SK-N-MC (cell line): ENCODE measurements at regions not wholly inside any gene's neighbourhood (a gene's known extent, or its start where the extent isn't known, plus 50 kb on each side); places are given as distances from the start of the nearest gene placed in this dataset.
"Not testable (repeated sequence)": the region's sequence is repeated elsewhere in the genome, so short reads cannot be mapped to it uniquely, and the experiment has no call there.

ENCODE experiments used
- DNase-seq: peaks from one replicate; pipeline ENCODE4 v3.0.0-alpha.2; 2011; ENCODE audit warnings: low read depth, low spot score
- H3K27ac ChIP-seq: fragments of 200-600 bp; sonication (generic); 2 replicates; pipeline ENCODE4 v1.5.1; 2016; ENCODE audit warnings: mixed run types
- H3K36me3 ChIP-seq: fragments of 200-600 bp; sonication (generic); 2 replicates; pipeline ENCODE4 v1.6.1; 2017; ENCODE audit warnings: antibody characterized with exemption, low read length, mixed read lengths; ENCODE audit not compliant: insufficient read depth
- H3K4me3 ChIP-seq: fragments of 200-600 bp; sonication (generic); 2 replicates; pipeline ENCODE4 v1.5.1; 2016
- H3K9ac ChIP-seq: fragments of 200-600 bp; sonication (generic); 2 replicates; pipeline ENCODE4 v1.8.0; 2017; ENCODE audit warnings: mixed run types, mixed read lengths; ENCODE audit not compliant: insufficient read length
- H3K9me3 ChIP-seq: fragments of 200-600 bp; sonication (generic); 2 replicates; pipeline ENCODE4 v1.6.1; 2017; ENCODE audit warnings: low read depth, mild to moderate bottlenecking, antibody characterized with exemption, low read length, moderate library complexity, mixed read lengths
- EZH2 ChIP-seq: fragments of 200-600 bp; sonication (generic); IDR thresholded peaks from one replicate; pipeline ENCODE4 v1.6.1; 2017; ENCODE audit warnings: antibody characterized with exemption
- POLR2AphosphoS5 ChIP-seq: IDR thresholded peaks from 2 replicates; pipeline ENCODE4 v1.6.1; 2012; ENCODE audit warnings: mild to moderate bottlenecking, low read depth, low read length, borderline replicate concordance

DNA sequence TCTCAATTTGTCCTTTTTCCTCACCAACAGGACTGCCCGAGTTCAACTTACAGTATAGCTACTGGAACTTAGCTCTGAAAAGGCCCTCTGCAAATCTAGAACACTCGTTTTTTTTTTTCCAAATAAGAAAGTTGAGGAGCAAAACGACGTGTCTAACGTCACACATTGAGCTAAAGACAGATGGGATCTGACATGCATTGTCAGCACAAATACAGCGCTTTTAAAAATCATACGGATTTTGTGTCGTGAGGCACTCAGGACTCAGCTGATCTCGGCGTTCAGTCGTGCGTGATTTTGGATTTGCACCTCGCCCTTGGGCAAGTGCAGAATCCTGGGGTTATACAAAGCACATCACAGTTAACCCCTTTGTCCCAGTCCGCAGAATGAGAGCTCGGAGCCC, 94.7 kb upstream of the ZNF322 start:
- H3K9ac ChIP-seq, result no peak overlapping the region
- no peaks in the 10 kb centered on the region for H3K36me3 ChIP-seq
- H3K4me3 ChIP-seq, result peak overlapping the region; percentile 69
- no peak for DNase-seq
- no peak overlapping the region for H3K27ac ChIP-seq
- no peak for TF ChIP-seq EZH2
- no peaks in the 10 kb centered on the region for H3K9me3 ChIP-seq

DNA sequence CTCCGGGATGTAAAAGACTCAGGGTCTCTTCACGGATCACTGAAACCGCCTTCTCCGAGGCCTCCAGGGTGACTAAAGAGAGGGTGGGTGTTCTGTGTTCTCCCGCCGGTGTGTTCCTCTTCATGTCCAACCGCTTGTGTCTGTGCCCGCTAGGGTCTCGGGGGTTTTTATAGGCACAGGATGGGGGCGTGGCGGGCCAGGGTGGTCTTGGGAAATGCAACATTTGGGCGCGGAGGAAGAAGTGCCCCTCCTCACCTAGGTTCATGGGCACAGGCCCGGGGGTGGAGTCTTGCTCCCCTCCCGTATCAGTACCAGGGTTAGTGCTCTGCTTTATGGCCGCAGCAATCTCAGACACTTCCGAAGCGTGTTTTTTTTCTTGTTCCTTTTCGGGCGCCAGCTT, 95.3 kb upstream of the ZNF322 start:
- H3K9me3 ChIP-seq, H3K36me3 ChIP-seq, H3K27ac ChIP-seq, DNase-seq, H3K9ac ChIP-seq: not testable (repeated sequence)
- H3K4me3 ChIP-seq, result peak overlapping the region; percentile 69
- TF ChIP-seq POLR2AphosphoS5, result peak; percentile 70

DNA sequence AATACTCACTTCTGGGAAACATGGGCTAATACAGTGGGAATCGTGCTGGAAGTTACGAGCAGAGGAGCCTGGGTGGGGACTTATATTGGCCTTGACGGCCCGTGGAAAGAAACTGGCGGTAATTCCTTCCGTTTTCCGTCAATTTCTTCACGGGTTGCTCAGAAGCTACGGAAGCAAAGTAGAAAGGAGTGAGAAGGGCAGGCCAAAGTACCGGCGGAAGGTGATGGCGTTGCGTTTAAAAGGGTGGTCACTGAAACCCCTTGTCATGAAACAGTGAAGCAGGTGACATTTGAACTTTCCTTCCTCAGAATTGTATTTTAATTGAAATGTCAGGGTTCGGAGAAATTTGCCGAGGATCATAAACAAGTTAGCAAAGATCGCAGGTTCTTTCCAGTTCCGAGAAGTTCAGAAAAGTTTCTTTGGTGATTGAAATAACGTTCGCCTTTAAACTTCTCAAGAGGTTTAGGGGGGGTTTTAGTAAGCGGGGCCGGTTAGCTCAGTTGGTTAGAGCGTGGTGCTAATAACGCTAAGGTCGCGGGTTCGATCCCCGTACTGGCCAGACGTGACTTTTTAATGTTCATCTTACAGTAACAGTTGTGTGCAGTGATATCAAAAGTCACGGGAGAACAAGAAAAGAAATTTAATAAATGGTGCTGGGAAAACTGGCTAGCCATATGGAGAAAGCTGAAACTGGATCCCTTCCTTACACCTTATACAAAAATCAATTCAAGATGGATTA, 96.7 kb upstream of the ZNF322 start:
- H3K27ac ChIP-seq, DNase-seq, H3K36me3 ChIP-seq, H3K9me3 ChIP-seq: not testable (repeated sequence)
- peak overlapping the region; percentile 45 for H3K9ac ChIP-seq
- peak overlapping the region; percentile 77 for H3K4me3 ChIP-seq

DNA sequence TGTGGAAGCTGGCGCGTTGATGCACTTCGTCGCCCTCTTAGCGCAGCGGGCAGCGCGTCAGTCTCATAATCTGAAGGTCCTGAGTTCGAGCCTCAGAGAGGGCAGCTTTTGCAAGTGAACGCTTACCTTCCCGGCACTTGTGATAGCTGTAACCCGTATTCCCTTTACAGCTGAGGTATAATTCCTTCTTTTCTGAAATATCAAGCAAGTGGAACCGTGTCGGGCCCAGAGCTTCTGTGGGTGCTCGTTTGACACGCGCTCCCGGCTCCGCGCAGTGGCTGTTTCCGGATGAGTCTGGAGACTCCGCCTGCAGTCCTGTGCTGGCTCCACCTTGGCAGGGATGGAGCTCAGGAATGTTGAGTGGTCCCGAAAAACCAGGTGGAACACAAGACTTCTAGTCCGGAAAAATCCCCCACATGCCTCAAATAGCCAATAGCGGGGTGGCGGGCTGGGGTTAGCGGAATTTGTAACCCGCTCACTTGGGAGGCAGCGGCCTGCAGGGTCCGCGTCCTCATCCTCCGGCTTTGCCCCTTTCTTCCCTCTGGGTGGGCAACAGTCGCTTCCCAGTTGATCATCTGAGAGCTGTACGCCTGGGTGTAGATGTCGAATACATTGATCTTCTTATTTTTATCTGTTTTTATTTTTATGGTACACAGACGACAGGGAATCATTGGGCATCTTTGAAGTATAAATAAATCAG, 106.8 kb upstream of the ZNF322 start:
- H3K4me3 ChIP-seq, H3K9ac ChIP-seq, DNase-seq, H3K9me3 ChIP-seq, H3K27ac ChIP-seq, H3K36me3 ChIP-seq: not testable (repeated sequence)

DNA sequence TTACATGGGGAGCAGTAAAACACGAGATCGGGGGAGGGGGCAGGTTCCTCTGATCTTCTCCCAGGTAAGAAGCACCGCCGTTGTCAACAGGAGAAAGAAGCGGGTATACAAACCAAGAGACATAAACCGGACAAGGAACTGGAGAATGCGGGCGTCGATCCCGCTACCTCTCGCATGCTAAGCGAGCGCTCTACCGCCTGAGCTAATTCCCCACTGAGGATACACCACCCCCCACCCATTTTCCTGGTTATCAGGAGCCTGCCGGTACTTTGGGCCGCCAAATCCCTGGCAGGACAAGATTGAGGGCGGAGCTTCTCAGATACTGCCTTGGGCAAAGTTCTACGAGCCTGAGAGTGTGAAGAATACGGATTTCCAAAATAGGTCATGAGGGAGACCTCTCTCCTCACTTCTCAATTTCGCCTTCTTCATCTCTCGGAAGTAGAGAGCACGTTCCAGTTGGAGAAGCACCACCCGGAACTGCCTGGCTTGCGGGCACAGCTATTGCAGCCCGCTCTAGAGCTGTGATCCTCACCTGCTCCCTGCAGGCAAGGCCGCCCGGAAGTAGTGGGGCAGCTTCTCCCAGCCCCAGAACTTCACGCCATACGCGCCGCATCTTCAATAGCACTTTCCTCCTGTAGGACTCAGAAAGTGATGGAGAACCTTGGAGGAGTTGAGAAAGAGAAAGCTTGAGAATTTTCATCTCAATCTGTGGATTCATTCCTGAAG, 111.6 kb upstream of the ZNF322 start:
- not testable (repeated sequence) for H3K9ac ChIP-seq, H3K36me3 ChIP-seq, H3K27ac ChIP-seq, H3K4me3 ChIP-seq, H3K9me3 ChIP-seq, DNase-seq

DNA sequence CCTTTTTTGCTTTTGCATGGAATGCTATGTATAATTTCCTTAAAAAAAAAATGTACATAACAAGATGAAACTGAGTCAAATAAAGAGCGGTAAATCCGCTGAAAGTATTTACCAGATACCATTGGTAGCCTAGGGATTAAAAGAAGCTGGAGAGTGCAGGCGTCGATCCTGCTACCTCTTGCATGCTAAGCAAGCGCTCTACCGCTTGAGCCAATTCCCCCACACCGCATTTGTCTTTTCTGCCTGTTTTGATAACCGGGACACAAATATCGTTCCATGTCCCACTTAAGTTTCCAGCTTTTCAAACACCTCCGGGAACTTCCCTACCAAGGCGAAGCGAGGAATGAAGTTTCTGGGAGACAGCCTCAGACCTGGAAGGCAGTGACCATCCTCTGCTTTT, 113.9 kb upstream of the ZNF322 start:
- not testable (repeated sequence) for H3K9ac ChIP-seq, H3K27ac ChIP-seq, H3K4me3 ChIP-seq, DNase-seq, H3K9me3 ChIP-seq, H3K36me3 ChIP-seq

DNA sequence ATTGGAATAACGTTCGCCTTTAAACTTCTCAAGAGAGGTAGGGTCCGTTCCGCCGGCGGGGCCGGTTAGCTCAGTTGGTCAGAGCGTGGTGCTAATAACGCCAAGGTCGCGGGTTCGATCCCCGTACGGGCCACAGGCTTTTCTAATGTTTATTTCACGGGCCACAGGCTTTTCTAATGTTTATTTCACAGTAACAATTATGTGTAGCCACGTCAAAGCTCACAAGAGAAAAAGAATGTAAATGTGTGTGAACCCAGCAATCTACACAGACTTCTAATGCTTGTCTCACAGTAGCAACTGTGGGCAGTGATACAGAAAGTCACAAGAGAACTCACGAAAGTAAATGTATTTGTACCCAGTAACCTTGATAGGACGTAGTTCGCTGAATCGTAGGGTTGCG, 121.0 kb upstream of the ZNF322 start:
- H3K36me3 ChIP-seq, H3K9me3 ChIP-seq, H3K9ac ChIP-seq, H3K4me3 ChIP-seq, DNase-seq, H3K27ac ChIP-seq: not testable (repeated sequence)

DNA sequence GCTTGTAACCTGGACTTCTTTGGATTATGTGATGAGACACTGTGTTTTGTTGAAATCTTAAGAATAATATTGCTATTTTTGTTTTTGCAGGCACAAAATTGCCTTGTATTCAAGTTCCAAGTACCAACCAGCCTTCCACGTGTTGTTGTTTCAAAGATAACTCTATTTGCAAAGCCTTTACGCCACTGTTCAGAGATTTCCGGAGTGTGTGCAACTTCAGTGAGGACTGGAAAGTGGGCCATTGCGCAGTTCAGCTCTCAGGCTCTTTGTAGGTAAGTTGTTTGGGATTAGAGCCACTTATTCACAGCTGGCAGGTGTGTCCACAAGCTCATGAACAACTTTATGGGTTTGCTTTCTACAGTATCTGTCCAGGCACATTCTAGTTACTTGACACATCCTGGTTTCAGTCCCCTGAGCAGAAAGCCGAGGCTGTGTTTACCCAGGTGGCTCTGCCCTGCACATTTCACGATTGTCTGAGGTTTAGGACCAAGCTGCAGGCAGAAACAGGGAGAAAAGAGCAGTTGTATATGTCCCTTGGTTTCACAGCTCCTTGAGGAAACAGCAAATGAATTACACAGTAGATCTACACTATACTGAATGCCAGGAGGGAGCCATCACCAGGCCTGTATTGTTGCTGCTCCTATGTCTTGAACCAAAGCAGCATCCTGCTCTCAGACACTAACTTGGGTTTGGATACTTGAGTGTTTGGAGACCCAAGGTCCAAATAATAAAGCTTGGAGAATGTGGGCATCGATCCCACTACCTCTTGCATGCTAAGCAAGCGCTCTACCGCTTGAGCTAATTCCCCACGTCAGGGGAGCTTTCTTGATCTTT, 136.1 kb upstream of the ZNF322 start:
- not testable (repeated sequence) for H3K4me3 ChIP-seq, DNase-seq, H3K27ac ChIP-seq, H3K36me3 ChIP-seq, H3K9ac ChIP-seq, H3K9me3 ChIP-seq

DNA sequence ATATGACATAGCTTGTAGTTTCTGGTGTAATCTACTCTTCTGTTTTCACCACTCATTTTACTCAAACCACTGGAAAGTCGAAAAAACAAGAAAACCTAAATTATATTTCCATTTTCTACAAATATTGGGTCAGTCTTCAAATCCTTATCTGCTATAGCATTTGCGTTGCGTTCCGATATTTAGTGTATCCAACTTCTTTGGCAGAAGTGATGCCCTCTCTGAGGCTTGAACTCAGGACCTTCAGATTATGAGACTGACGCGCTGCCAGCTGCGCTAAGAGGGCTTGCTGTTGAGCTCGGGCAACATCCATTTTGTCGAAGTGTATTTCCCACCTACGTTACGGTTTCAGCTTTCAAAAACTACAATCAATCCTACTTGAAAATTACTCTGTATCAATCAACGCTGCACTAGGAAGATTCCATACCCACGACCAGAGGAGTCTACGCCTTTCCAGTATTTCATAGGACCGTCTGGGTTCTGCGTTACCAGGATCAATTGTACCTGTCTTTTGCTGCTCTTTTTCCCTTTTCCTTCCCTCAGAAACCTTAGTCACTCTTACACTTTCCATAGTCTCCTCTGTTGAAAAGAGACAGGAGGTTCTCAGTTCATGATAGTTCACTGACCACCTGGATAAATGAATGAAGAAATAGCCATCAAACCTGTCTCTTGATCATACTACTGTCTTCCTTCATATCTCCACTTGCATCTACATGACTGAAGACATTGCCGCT, 140.5 kb upstream of the ZNF322 start:
- not testable (repeated sequence) for DNase-seq, H3K27ac ChIP-seq, H3K9me3 ChIP-seq, H3K9ac ChIP-seq, H3K4me3 ChIP-seq, H3K36me3 ChIP-seq

DNA sequence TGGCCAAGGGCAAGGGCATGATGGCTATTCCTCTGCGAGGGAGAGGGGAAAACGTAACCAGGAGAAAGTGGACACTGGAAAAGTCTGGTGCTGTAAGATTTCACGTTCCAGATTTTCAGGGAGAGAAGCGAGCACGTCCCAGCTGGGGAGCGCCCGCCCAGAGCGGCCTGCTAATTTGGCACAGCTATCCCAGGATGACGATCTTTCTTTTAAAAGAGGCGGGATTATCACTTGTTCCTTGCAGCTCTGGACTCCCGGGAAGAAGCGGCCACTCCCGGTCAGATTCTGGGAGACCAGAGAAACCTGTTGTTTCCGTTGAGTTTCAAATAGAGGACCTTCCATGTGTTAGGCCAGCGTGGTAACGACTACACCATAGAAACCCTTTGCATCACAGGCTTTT, 144.2 kb upstream of the ZNF322 start:
- not testable (repeated sequence) for H3K9me3 ChIP-seq, H3K9ac ChIP-seq, H3K27ac ChIP-seq, DNase-seq, H3K36me3 ChIP-seq, H3K4me3 ChIP-seq

DNA sequence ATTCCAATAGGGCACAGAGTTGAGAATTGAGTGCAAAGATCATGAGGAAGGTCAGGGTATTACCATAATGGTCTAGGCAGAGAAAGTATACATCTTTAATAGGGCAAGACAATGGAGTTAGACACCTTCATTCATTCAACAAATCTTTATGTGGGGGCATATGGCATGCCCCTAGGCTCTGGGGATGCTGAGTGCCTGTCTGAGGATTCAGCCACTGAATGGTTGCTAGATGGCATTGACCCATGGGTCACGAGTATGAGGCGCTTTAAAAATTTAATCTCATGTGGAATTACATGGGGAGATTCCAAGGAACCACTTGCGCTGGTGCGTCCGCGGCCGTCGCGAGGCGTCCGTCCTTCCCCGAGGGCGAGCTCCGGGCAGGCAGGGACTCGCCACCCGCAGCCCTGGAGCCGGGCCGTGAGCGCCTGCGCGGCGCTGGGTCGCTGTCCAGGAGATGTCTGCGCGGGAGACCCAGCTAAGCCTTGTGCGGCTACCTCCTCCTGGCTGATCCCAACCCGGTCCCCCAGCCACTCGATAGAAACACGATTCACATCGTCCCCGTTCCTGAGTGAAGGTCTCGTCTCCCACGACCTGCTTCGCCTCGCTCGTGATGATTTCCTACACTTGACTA, 152.1 kb upstream of the ZNF322 start:
- not testable (repeated sequence) for H3K9me3 ChIP-seq

DNA sequence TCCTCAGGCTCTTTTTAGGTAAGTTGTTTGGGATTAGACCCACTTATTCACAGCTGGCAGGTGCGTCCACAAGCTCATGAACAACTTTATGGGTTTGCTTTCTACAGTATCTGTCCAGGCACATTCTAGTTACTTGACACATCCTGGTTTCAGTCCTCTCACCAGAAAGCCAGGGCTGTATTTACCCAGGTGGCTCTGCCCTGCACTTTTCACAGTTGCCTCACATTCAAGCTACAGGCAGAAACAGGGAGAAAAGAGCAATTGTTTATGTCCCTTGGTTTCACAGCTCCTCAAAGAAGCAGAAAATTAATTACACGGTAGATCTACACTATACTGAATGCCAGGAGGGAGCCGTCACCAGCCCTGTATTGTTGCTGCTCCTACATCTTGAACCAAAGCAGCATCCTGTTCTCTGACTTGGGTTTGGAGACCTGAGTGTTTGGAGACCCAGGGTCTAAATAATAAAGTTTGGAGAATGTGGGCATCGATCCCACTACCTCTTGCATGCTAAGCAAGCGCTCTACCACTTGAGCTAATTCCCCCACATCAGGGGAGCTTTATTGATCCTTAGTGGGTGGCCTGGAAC, 159.2 kb upstream of the ZNF322 start:
- not testable (repeated sequence) for DNase-seq, H3K27ac ChIP-seq, H3K36me3 ChIP-seq, H3K9ac ChIP-seq, H3K4me3 ChIP-seq, H3K9me3 ChIP-seq

More for the DNA sequence above, 152.1 kb upstream of the ZNF322 start:
- not testable (repeated sequence) for H3K36me3 ChIP-seq, H3K9ac ChIP-seq, H3K4me3 ChIP-seq, H3K27ac ChIP-seq, DNase-seq
